Breast epithelium (tissue), 4 donors: ENCODE measurements at regions not wholly inside any gene's neighbourhood (a gene's known extent, or its start where the extent isn't known, plus 50 kb on each side); places are given as distances from the start of the nearest gene placed in this dataset.

ENCODE experiments used
- DNase-seq, 2 donors: peaks; one replicate each; pipeline ENCODE4 v3.0.0-alpha.2; 2019; ENCODE audit warnings: low spot score in 2 of 2
- H3K27ac ChIP-seq, 2 donors: fragments of 200-600 bp; sonication (generic) in 1 of 2; one replicate each; pipeline ENCODE4 v1.5.1; 2016 to 2019; ENCODE audit warnings: mild to moderate bottlenecking in 1 of 2
- H3K27me3 ChIP-seq, 2 donors: fragments of 200-600 bp; sonication (generic) in 1 of 2; one replicate each; pipeline versions ENCODE4 v1.5.1 to v1.6.0; 2017 to 2019; ENCODE audit warnings: control low read depth in 1 of 2, mild to moderate bottlenecking in 1 of 2
- H3K36me3 ChIP-seq: fragments of 200-600 bp; one replicate; pipeline ENCODE4 v1.5.1; 2019
- H3K4me1 ChIP-seq, 2 donors: fragments of 200-600 bp; sonication (generic); one replicate each; pipeline ENCODE4 v1.5.1; 2016 to 2019; ENCODE audit warnings: control low read depth in 1 of 2
- H3K4me3 ChIP-seq, 3 donors: fragments of 200-600 bp; sonication (generic); 1 replicate in 2 of 3; 2 replicates in 1 of 3; pipeline ENCODE4 v1.5.1; 2016 to 2019; ENCODE audit warnings: mild to moderate bottlenecking in 3 of 3, moderate library complexity in 2 of 3
- H3K9me3 ChIP-seq, 2 donors: fragments of 200-600 bp; sonication (generic) in 1 of 2; one replicate each; pipeline ENCODE4 v1.5.1; 2016 to 2019; ENCODE audit warnings: control low read depth in 1 of 2
- CTCF ChIP-seq, 3 donors: fragments of 450-650 bp; IDR thresholded peaks; one replicate each; pipeline ENCODE4 v1.5.1; 2016 to 2017; ENCODE audit warnings: antibody characterized with exemption in 3 of 3, mild to moderate bottlenecking in 3 of 3, moderate library complexity in 3 of 3
- POLR2A ChIP-seq: fragments of 450-650 bp; IDR thresholded peaks from one replicate; pipeline ENCODE4 v1.6.1; 2016; ENCODE audit warnings: antibody characterized with exemption, mild to moderate bottlenecking, moderate library complexity
- POLR2AphosphoS5 ChIP-seq, 3 donors: sonication (generic); formaldehyde crosslinking; IDR thresholded peaks; one replicate each; pipeline ENCODE4 v1.6.1; 2017; ENCODE audit warnings: antibody characterized with exemption in 3 of 3
- intact Hi-C: fragments of 100-400 bp; cut with DNase I; formaldehyde crosslinking; loops from one replicate; pipeline ENCODE4 v1.15.1; 2023; ENCODE audit warnings: low total_unique reads

GRCh38 chr5:165370794-165371193 lies 1865.4 kb downstream of the MAT2B start:
- Histone ChIP-seq H3K9me3 (no peaks in the 10 kb centered on the region), H3K27me3 (no peaks in the 10 kb centered on the region), H3K27ac (no peak overlapping the region), H3K4me1 (no peaks in the 10 kb centered on the region), H3K4me3 (no peak overlapping the region), H3K36me3 (no peaks in the 10 kb centered on the region)
- TF ChIP-seq POLR2A (no peak), POLR2AphosphoS5 (IDR thresholded peaks at IDR 0.05) (no peak), CTCF (IDR thresholded peaks at IDR 0.05) (no peak)
- DNase-seq: no peak
- intact Hi-C loops: no loop called here

GRCh38 chr5:165375201-165375600 lies 1869.8 kb downstream of the MAT2B start:
- intact Hi-C loops: no loop called here
- H3K4me1 ChIP-seq: no peaks in the 10 kb centered on the region
- no peak for DNase-seq
- H3K4me3 ChIP-seq: no peak overlapping the region
- no peaks in the 10 kb centered on the region for H3K27me3 ChIP-seq
- no peaks in the 10 kb centered on the region for H3K36me3 ChIP-seq
- TF ChIP-seq POLR2AphosphoS5 (IDR thresholded peaks at IDR 0.05): no peak
- TF ChIP-seq CTCF (IDR thresholded peaks at IDR 0.05): no peak
- TF ChIP-seq POLR2A: no peak
- no peaks in the 10 kb centered on the region for H3K9me3 ChIP-seq
- no peak overlapping the region for H3K27ac ChIP-seq

GRCh38 chr5:165393839-165394238 lies 1888.4 kb downstream of the MAT2B start:
- TF ChIP-seq POLR2AphosphoS5 (IDR thresholded peaks at IDR 0.05) (no peak), CTCF (IDR thresholded peaks at IDR 0.05) (no peak), POLR2A (no peak)
- Histone ChIP-seq H3K9me3 (peaks cover 3 to 10% of the 10 kb centered on the region in 2 donors), H3K27ac (no peak overlapping the region), H3K36me3 (no peaks in the 10 kb centered on the region), H3K27me3 (no peaks in the 10 kb centered on the region), H3K4me3 (no peak overlapping the region), H3K4me1 (no peaks in the 10 kb centered on the region)
- intact Hi-C loops: loop anchor here (5.0 kb wide), 1 partner anchor 1097 kb away; no protein-coding TSS in a partner anchor
- DNase-seq: no peak

GRCh38 chr5:165397516-165397915 lies 1892.1 kb downstream of the MAT2B start:
- Histone ChIP-seq H3K9me3 (no peaks in the 10 kb centered on the region), H3K27me3 (no peaks in the 10 kb centered on the region), H3K27ac (no peak overlapping the region), H3K36me3 (no peaks in the 10 kb centered on the region), H3K4me1 (no peaks in the 10 kb centered on the region), H3K4me3 (no peak overlapping the region)
- no peak for TF ChIP-seq POLR2AphosphoS5 (IDR thresholded peaks at IDR 0.05)
- intact Hi-C loops: no loop called here
- no peak for DNase-seq

GRCh38 chr5:165400086-165400485 lies 1894.7 kb downstream of the MAT2B start:
- Histone ChIP-seq H3K27me3 (no peaks in the 10 kb centered on the region), H3K9me3 (no peaks in the 10 kb centered on the region), H3K27ac (no peak overlapping the region), H3K4me3 (no peak overlapping the region), H3K4me1 (no peaks in the 10 kb centered on the region), H3K36me3 (no peaks in the 10 kb centered on the region)
- no peak for DNase-seq
- intact Hi-C loops: no loop called here
- TF ChIP-seq POLR2AphosphoS5 (IDR thresholded peaks at IDR 0.05) (no peak), POLR2A (no peak), CTCF (IDR thresholded peaks at IDR 0.05) (no peak)

GRCh38 chr5:165404917-165405316 lies 1899.5 kb downstream of the MAT2B start:
- Histone ChIP-seq H3K4me1 (no peaks in the 10 kb centered on the region), H3K27ac (no peak overlapping the region), H3K4me3 (no peak overlapping the region), H3K27me3 (no peaks in the 10 kb centered on the region), H3K36me3 (no peaks in the 10 kb centered on the region), H3K9me3 (peaks cover 0 to 23% of the 10 kb centered on the region in 2 donors)
- TF ChIP-seq POLR2A (no peak), POLR2AphosphoS5 (IDR thresholded peaks at IDR 0.05) (no peak), CTCF (IDR thresholded peaks at IDR 0.05) (no peak)
- intact Hi-C loops: no loop called here
- DNase-seq: no peak
